CMK (cell line): ENCODE measurements at regions not wholly inside any gene's neighbourhood (a gene's known extent, or its start where the extent isn't known, plus 50 kb on each side); places are given as distances from the start of the nearest gene placed in this dataset.
A peak's percentile ranks its signal among the peaks of the same experiment; 100 is the strongest.
"Not testable (repeated sequence)": the region's sequence is repeated elsewhere in the genome, so short reads cannot be mapped to it uniquely, and the experiment has no call there.

Experiments used
- DNase-seq: peaks from one replicate; pipeline ENCODE4 v3.0.0-alpha.2; 2010; ENCODE audit warnings: low read depth

- DNase-seq = no peak
These were observed 63.9 kb downstream of the NFKBIZ start for GRCh38 chr3:101913168-101913567.

GRCh38 chr3:101917761-101918160 is 68.4 kb downstream of the NFKBIZ start:
- DNase-seq = not testable (repeated sequence)

- DNase-seq = not testable (repeated sequence)
These were observed 72.9 kb downstream of the NFKBIZ start for GRCh38 chr3:101922151-101922725.

- DNase-seq = not testable (repeated sequence)
These were observed 75.3 kb downstream of the NFKBIZ start for GRCh38 chr3:101924621-101925020.

- not testable (repeated sequence) for DNase-seq
These were observed 75.8 kb downstream of the NFKBIZ start for GRCh38 chr3:101925124-101925523.

- no peak for DNase-seq
These were observed 76.2 kb downstream of the NFKBIZ start for GRCh38 chr3:101925564-101925963.

GRCh38 chr3:101926594-101927105 is 77.3 kb downstream of the NFKBIZ start:
- no peak for DNase-seq

GRCh38 chr3:101928890-101929289 is 79.6 kb downstream of the NFKBIZ start:
- DNase-seq = no peak

- no peak for DNase-seq
These were observed 81.8 kb downstream of the NFKBIZ start for GRCh38 chr3:101931081-101931480.

GRCh38 chr3:101932326-101933068 is 83.2 kb downstream of the NFKBIZ start:
- no peak for DNase-seq

- DNase-seq = no peak
These were observed 87.4 kb downstream of the NFKBIZ start for GRCh38 chr3:101936419-101937356.

- DNase-seq = peak; percentile 9
These were observed 89.0 kb downstream of the NFKBIZ start for GRCh38 chr3:101938262-101938847.

- no peak for DNase-seq
These were observed 90.2 kb downstream of the NFKBIZ start for GRCh38 chr3:101939361-101940049.

GRCh38 chr3:101940521-101941317 is 91.4 kb downstream of the NFKBIZ start:
- no peak for DNase-seq

GRCh38 chr3:101941318-101942040 is 92.2 kb downstream of the NFKBIZ start:
- no peak for DNase-seq

- no peak for DNase-seq
These were observed 93.0 kb downstream of the NFKBIZ start for GRCh38 chr3:101942356-101942755.

- DNase-seq = no peak
These were observed 93.7 kb downstream of the NFKBIZ start for GRCh38 chr3:101943029-101943428.

GRCh38 chr3:101944308-101944707 is 95.0 kb downstream of the NFKBIZ start:
- no peak for DNase-seq

GRCh38 chr3:101945980-101946379 is 96.7 kb downstream of the NFKBIZ start:
- DNase-seq = no peak

- no peak for DNase-seq
These were observed 97.6 kb downstream of the NFKBIZ start for GRCh38 chr3:101946906-101947305.
